GM18508 (cell line): ENCODE measurements at regions not wholly inside any gene's neighbourhood (a gene's known extent, or its start where the extent isn't known, plus 50 kb on each side); places are given as distances from the start of the nearest gene placed in this dataset.
"Not testable (repeated sequence)": the region's sequence is repeated elsewhere in the genome, so short reads cannot be mapped to it uniquely, and the experiment has no call there.

Source experiments
- ATAC-seq: cut with Tn5 transposase; IDR thresholded peaks from one replicate; pipeline ENCODE4 v1.9.1; 2021; ENCODE audit warnings: moderate number of reproducible peaks; ENCODE audit not compliant: insufficient read depth, unreplicated experiment

- no peak for ATAC-seq
These were observed 105.4 kb upstream of the TLK1 start for GRCh38 chr2:171266102-171266501.

GRCh38 chr2:171261529-171261928, 100.8 kb upstream of the TLK1 start:
- ATAC-seq = not testable (repeated sequence)

- ATAC-seq = no peak
These were observed 100.1 kb upstream of the TLK1 start for GRCh38 chr2:171260471-171261424.

- ATAC-seq = no peak
These were observed 94.0 kb upstream of the TLK1 start for GRCh38 chr2:171254666-171255065.

- no peak for ATAC-seq
These were observed 93.4 kb upstream of the TLK1 start for GRCh38 chr2:171253900-171254650.

GRCh38 chr2:171253279-171253678, 92.6 kb upstream of the TLK1 start:
- no peak for ATAC-seq

GRCh38 chr2:171249689-171250088, 89.0 kb upstream of the TLK1 start:
- ATAC-seq = no peak

- ATAC-seq = no peak
These were observed 87.3 kb upstream of the TLK1 start for GRCh38 chr2:171247741-171248662.

GRCh38 chr2:171244970-171245782, 84.5 kb upstream of the TLK1 start:
- no peak for ATAC-seq

GRCh38 chr2:171244466-171244969, 83.8 kb upstream of the TLK1 start:
- no peak for ATAC-seq

- ATAC-seq = no peak
These were observed 81.1 kb upstream of the TLK1 start for GRCh38 chr2:171241771-171242170.

- ATAC-seq = no peak
These were observed 78.3 kb upstream of the TLK1 start for GRCh38 chr2:171238946-171239345.

GRCh38 chr2:171237751-171238505, 77.2 kb upstream of the TLK1 start:
- no peak for ATAC-seq

GRCh38 chr2:171235262-171235881, 74.7 kb upstream of the TLK1 start:
- ATAC-seq = no peak

- no peak for ATAC-seq
These were observed 69.5 kb upstream of the TLK1 start for GRCh38 chr2:171230176-171230575.

GRCh38 chr2:171228826-171229225, 68.1 kb upstream of the TLK1 start:
- ATAC-seq = no peak

GRCh38 chr2:171227066-171227782, 66.5 kb upstream of the TLK1 start:
- ATAC-seq = no peak

- no peak for ATAC-seq
These were observed 65.8 kb upstream of the TLK1 start for GRCh38 chr2:171226461-171226860.
